Naive thymus-derived CD8-positive, alpha-beta T cell (primary cell): ENCODE measurements at regions not wholly inside any gene's neighbourhood (a gene's known extent, or its start where the extent isn't known, plus 50 kb on each side); places are given as distances from the start of the nearest gene placed in this dataset.

Source experiments
- ATAC-seq, 2 donors: fragments of 150-1000 bp; cut with Tn5 transposase in 1 of 2; sonication (Bioruptor Pico), chemical (Tn5 transposase) in 1 of 2; 1 replicate in 1 of 2; 2 replicates in 1 of 2; pipeline ENCODE4 v1.10.0; 2021; ENCODE audit warnings: mild to moderate bottlenecking in 2 of 2, moderate library complexity in 2 of 2
- POLR2A ChIA-PET: fragments of 350-600 bp; sonication (Branson Sonifier 250); formaldehyde crosslinking; loops from one replicate; lab custom pipeline; 2021; ENCODE audit warnings: antibody characterized with exemption; lab: Charles Lee
- DNase-seq, 10 donors: peaks; one replicate each; pipeline versions ENCODE4 v3.0.0 to v3.0.0-alpha.2; 2020 to 2022
- H3K27ac Mint-ChIP-seq, 10 donors: one replicate each; pipeline ENCODE4 v1.8.0; 2020 to 2022; ENCODE audit warnings: mild to moderate bottlenecking in 10 of 10, mixed read lengths in 10 of 10, moderate library complexity in 4 of 10, inconsistent platforms in 1 of 10
- H3K27me3 Mint-ChIP-seq, 5 donors: one replicate each; pipeline ENCODE4 v1.8.0; 2021 to 2022; ENCODE audit warnings: mixed read lengths in 5 of 5
- H3K36me3 Mint-ChIP-seq, 3 donors: one replicate each; pipeline ENCODE4 v1.8.0; 2020 to 2022; ENCODE audit warnings: mixed read lengths in 3 of 3, mild to moderate bottlenecking in 2 of 3, inconsistent platforms in 1 of 3
- H3K4me1 Mint-ChIP-seq, 4 donors: one replicate each; pipeline ENCODE4 v1.8.0; 2021 to 2022; ENCODE audit warnings: mixed read lengths in 4 of 4
- H3K4me3 Mint-ChIP-seq, 10 donors: one replicate each; pipeline ENCODE4 v1.8.0; 2020 to 2022; ENCODE audit warnings: mild to moderate bottlenecking in 10 of 10, mixed read lengths in 10 of 10, moderate library complexity in 6 of 10, inconsistent platforms in 1 of 10
- H3K9me3 Mint-ChIP-seq, 9 donors: one replicate each; pipeline ENCODE4 v1.8.0; 2020 to 2022; ENCODE audit warnings: mixed read lengths in 9 of 9, mild to moderate bottlenecking in 3 of 9, inconsistent platforms in 1 of 9, moderate library complexity in 1 of 9

DNA sequence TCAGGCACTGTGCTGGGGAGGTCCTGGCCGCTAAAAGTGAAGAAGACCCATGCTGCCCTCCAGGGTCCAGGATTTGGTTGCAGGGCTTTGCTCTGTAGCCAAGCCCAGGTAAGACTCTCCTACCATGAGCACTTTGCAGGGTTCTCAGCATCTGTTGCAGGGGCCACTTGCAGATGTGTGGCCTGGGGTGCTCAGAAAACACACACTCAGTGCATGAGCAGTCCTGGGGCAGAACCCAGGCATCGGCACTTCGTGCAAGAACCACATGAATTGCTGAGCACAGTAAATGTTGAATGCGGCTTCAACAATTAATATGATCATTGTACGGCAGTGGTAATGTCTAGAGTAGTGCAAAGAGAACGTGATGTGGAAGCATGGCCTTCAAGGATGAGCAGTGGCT lies 98.5 kb upstream of the SMIM21 start:
- Mint-ChIP-seq H3K36me3 (no peaks in the 10 kb centered on the region), H3K4me1 (no peaks in the 10 kb centered on the region), H3K27ac (no peak overlapping the region), H3K9me3 (no peaks in the 10 kb centered on the region), H3K4me3 (no peak overlapping the region), H3K27me3 (peaks cover 0 to 32% (median 10%) of the 10 kb centered on the region in 5 donors)
- POLR2A ChIA-PET = no interaction called here
- no peak for ATAC-seq
- DNase-seq = no peak

- DNase-seq = no peak
- ATAC-seq = no peak
- no peaks in the 10 kb centered on the region for H3K9me3 Mint-ChIP-seq
- H3K4me3 Mint-ChIP-seq = no peak overlapping the region
- no peak overlapping the region for H3K27ac Mint-ChIP-seq
- H3K36me3 Mint-ChIP-seq = no peaks in the 10 kb centered on the region
- H3K4me1 Mint-ChIP-seq = no peaks in the 10 kb centered on the region
- H3K27me3 Mint-ChIP-seq = peaks cover 0 to 32% (median 10%) of the 10 kb centered on the region in 5 donors
- POLR2A ChIA-PET = no interaction called here
These were observed 97.8 kb upstream of the SMIM21 start for GRCh38 chr18:75525331-75525730.

DNA sequence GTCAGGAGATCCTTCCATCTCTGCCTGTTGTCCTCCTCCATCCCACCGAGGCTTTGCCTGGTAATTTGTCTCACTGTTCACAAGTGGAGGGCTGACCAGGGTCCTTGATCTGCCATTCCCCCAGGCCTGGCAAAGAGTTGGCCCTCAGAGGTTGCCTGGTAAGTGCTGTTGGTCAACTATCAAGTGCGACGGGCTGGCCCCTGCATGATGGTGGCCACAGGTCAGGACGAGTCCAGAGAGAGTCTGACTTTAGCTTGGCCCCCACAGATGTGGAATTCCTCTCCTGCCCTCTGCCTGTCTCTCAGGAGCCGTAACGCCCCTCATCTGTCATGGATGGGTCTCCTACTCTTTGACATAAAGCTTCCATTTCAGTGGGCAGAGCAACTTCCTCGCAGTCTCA lies 97.3 kb upstream of the SMIM21 start:
- Mint-ChIP-seq H3K27me3 (peaks cover 0 to 32% (median 10%) of the 10 kb centered on the region in 5 donors), H3K36me3 (no peaks in the 10 kb centered on the region), H3K27ac (no peak overlapping the region), H3K4me1 (no peaks in the 10 kb centered on the region), H3K9me3 (no peaks in the 10 kb centered on the region), H3K4me3 (no peak overlapping the region)
- ATAC-seq (no peak), DNase-seq (no peak)
- POLR2A ChIA-PET = no interaction called here

DNA sequence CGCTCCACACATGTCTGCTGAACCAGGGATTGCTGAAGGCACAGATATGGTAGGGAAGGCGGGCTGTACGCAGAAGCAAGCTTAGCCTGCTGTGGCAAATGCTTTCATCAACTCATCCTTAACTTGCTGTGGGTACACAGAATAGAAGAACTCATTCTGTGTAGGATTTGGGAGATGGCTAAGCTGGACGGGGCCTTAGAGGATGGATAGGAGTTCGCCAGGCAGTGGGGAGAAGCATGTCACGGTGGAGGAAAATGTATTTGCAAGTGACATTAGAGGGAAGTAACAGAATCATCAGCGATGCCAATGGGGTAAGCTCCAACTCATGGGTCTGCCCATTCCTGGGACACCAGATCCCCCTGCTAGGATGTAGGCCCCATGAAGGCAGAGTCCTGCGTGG lies 96.7 kb upstream of the SMIM21 start:
- Mint-ChIP-seq H3K4me3 (no peak overlapping the region), H3K4me1 (no peaks in the 10 kb centered on the region), H3K9me3 (no peaks in the 10 kb centered on the region), H3K36me3 (no peaks in the 10 kb centered on the region), H3K27ac (no peak overlapping the region), H3K27me3 (peaks cover 0 to 32% (median 11%) of the 10 kb centered on the region in 5 donors)
- POLR2A ChIA-PET = no interaction called here
- DNase-seq (no peak), ATAC-seq (no peak)

- Mint-ChIP-seq H3K27ac (no peak overlapping the region), H3K4me1 (no peaks in the 10 kb centered on the region), H3K9me3 (no peaks in the 10 kb centered on the region), H3K27me3 (peaks cover 1 to 17% (median 4%) of the 10 kb centered on the region in 5 donors), H3K36me3 (no peaks in the 10 kb centered on the region), H3K4me3 (no peak overlapping the region)
- DNase-seq (no peak), ATAC-seq (no peak)
- POLR2A ChIA-PET = no interaction called here
These were observed 94.3 kb upstream of the SMIM21 start for GRCh38 chr18:75521816-75522215.

DNA sequence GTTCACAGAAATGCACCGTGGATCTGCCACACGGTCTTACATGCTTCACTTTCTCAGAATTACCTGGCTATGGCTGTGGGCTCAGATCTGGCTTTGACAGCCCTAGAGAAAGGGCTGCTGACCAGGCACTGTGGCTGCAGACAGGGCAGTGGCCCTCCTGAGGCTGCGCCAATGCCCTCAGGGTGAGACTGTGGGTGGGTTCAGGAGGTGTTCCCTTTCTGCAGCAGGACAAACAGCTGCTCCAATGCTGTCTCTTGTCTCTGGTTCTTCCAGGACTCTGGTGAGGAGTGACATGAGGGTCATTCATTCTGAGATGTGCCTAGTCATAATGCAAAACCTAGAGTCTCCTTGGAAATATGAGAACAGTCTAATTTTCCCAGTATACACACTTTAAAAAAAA lies 90.5 kb upstream of the SMIM21 start:
- DNase-seq = no peak
- no peaks in the 10 kb centered on the region for H3K36me3 Mint-ChIP-seq
- POLR2A ChIA-PET = no interaction called here
- H3K27ac Mint-ChIP-seq = no peak overlapping the region
- no peak for ATAC-seq
- peaks cover 2 to 20% (median 11%) of the 10 kb centered on the region in 5 donors for H3K27me3 Mint-ChIP-seq
- H3K4me1 Mint-ChIP-seq = no peaks in the 10 kb centered on the region
- no peak overlapping the region for H3K4me3 Mint-ChIP-seq
- peaks cover 0 to 5% (median under 1%) of the 10 kb centered on the region in 9 donors for H3K9me3 Mint-ChIP-seq

DNA sequence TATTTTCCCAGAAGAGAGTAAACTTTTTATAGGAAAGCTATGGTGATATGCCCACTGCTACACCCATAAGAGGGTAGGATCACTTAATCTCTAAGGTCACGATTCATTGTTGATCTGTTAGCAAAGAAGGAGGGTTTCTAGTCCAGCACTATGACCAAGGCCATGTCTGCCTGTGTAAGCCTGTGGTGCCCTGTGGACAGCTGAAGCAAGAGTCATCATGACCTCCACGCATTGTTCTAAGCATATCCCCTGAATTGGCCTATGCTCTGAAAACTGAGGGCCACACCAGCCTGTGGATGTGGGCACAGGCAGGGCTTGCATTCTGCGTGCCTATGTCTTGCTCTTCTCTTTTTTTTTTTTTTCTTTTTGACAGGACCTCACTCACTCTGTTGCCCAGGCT lies 89.8 kb upstream of the SMIM21 start:
- Mint-ChIP-seq H3K27ac (no peak overlapping the region), H3K36me3 (peaks cover 0 to 1% (median 0%) of the 10 kb centered on the region in 3 donors), H3K4me3 (no peak overlapping the region), H3K4me1 (no peaks in the 10 kb centered on the region), H3K9me3 (peaks cover 0 to 12% (median 5%) of the 10 kb centered on the region in 9 donors), H3K27me3 (peaks cover 2 to 20% (median 11%) of the 10 kb centered on the region in 5 donors)
- POLR2A ChIA-PET = no interaction called here
- DNase-seq (no peak), ATAC-seq (no peak)

DNA sequence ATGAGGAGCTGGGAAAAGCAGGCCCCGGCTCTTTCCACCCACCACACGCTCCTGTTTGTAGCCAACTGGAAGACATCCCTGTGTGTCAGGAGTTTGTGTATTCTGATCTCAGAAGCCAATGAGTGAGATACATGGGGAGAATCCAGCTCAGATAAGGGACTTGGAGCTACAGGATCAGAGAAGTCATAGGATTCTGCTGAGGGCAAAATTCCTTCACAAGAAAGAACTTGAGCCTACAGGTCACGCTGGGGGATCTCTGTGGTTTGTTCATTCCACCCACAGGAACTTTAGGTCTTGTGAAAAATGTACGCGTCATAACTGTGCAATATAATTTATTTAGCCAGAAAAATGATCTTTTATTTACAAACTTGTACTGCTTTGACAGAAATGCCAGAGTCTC lies 80.1 kb upstream of the SMIM21 start:
- peaks cover 0 to 14% (median 0%) of the 10 kb centered on the region in 3 donors for H3K36me3 Mint-ChIP-seq

GRCh38 chr18:75506913-75507312 lies 79.4 kb upstream of the SMIM21 start:
- ATAC-seq = no peak
- Mint-ChIP-seq H3K36me3 (peaks cover 0 to 9% (median 0%) of the 10 kb centered on the region in 3 donors), H3K27ac (no peak overlapping the region), H3K4me1 (no peaks in the 10 kb centered on the region), H3K27me3 (peaks cover 7 to 62% (median 18%) of the 10 kb centered on the region in 5 donors), H3K9me3 (peaks cover 0 to 13% (median 6%) of the 10 kb centered on the region in 9 donors), H3K4me3 (no peak overlapping the region)
- POLR2A ChIA-PET = no interaction called here
- no peak for DNase-seq

More for the DNA sequence above, 80.1 kb upstream of the SMIM21 start:
- no peaks in the 10 kb centered on the region for H3K4me1 Mint-ChIP-seq
- no peak overlapping the region for H3K4me3 Mint-ChIP-seq
- ATAC-seq (no peak), DNase-seq (no peak)
- H3K9me3 Mint-ChIP-seq = peaks cover 0 to 20% (median 12%) of the 10 kb centered on the region in 9 donors
- H3K27me3 Mint-ChIP-seq = peaks cover 7 to 55% (median 18%) of the 10 kb centered on the region in 5 donors
- POLR2A ChIA-PET = no interaction called here
- no peak overlapping the region for H3K27ac Mint-ChIP-seq

DNA sequence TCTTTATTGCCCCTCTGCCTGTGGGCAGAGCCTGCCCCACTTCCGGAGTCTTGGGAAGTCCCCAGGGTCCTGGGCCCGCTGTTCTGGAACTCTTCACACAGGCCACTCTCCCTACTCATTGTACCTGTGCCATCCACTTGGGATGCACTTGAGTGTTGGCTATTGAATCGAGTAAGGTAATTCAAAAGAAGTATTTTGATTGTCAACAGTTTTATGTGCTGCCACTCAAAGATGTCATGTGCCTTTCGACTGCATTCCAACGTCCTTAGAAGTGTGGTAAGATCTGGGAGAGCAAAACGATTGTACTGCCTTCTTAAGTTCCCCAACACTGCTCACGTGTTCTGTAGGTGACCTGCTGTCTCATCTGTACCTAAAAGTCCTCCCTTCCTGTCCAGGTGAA lies 77.0 kb upstream of the SMIM21 start:
- Mint-ChIP-seq H3K4me3 (no peak overlapping the region), H3K9me3 (peaks cover 0 to under 1% (median 0%) of the 10 kb centered on the region in 9 donors), H3K27ac (no peak overlapping the region), H3K4me1 (no peaks in the 10 kb centered on the region), H3K27me3 (peaks cover 7 to 74% (median 17%) of the 10 kb centered on the region in 5 donors), H3K36me3 (no peaks in the 10 kb centered on the region)
- ATAC-seq = no peak
- DNase-seq = no peak
- POLR2A ChIA-PET = no interaction called here

DNA sequence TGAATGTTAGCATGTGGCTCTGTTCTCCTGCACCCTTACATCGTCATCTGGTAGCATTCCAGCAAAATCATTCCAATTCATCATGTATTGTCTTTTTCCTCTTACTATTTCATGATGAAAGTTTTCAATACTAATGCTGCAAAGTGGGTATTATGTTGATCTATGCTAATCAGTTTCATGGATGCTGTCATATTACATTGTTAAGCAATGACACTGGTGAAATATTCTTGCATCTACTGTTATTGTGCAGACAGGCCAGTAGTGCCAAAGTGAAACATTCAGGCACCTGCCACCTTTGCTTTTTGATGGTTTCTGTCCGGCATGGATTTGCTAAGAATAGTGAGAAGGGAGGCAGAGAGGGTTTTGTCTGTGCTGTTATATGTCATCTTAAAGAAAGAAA lies 76.1 kb upstream of the SMIM21 start:
- Mint-ChIP-seq H3K27ac (no peak overlapping the region), H3K36me3 (no peaks in the 10 kb centered on the region), H3K27me3 (peaks cover 7 to 82% (median 20%) of the 10 kb centered on the region in 5 donors), H3K4me3 (no peak overlapping the region), H3K4me1 (no peaks in the 10 kb centered on the region), H3K9me3 (no peaks in the 10 kb centered on the region)
- POLR2A ChIA-PET = no interaction called here
- no peak for ATAC-seq
- DNase-seq = no peak

DNA sequence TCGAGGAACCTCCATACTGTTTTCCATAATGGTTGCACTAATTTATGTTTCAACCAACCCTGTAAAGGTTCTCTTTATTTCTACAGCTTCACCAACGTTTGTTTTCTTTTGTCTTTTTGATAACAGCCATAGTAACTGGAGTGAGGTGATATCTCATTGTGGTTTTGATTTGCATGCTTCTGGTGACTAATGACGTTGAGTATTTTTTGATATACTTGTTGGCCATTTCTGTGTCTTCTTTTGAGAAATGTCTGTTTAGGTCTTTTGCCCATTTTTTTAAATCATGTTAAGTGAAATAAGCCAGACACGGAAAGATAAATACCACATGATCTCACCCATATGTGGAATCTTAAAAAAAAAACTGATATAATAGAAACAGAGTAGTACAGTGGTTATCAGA lies 74.8 kb upstream of the SMIM21 start:
- H3K27ac Mint-ChIP-seq = no peak overlapping the region
- ATAC-seq (no peak), DNase-seq (no peak)
- H3K27me3 Mint-ChIP-seq = peaks cover 9 to 82% (median 25%) of the 10 kb centered on the region in 5 donors
- no peaks in the 10 kb centered on the region for H3K4me1 Mint-ChIP-seq
- POLR2A ChIA-PET = no interaction called here
- H3K36me3 Mint-ChIP-seq = no peaks in the 10 kb centered on the region
- no peak overlapping the region for H3K4me3 Mint-ChIP-seq
- H3K9me3 Mint-ChIP-seq = no peaks in the 10 kb centered on the region

DNA sequence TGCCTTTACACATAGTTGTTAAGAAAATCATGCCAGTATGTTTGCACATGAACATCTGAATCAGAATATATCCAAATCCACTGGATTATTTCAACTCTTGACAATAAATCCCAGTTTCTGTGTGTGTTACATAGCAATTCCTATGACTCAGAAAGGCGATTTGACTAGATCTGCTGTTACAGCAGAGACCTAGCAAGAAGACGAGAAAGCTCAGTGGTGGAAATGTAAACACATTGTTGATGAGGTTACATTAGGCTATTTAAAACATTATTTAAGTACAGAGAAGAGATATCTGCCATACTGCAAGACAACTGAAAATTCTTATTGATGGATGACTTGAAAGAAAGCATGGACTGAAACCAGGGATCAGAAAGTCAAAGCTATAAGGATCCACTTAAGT lies 73.0 kb upstream of the SMIM21 start:
- Mint-ChIP-seq H3K27me3 (peaks cover 6 to 83% (median 24%) of the 10 kb centered on the region in 5 donors), H3K4me3 (no peak overlapping the region), H3K4me1 (no peaks in the 10 kb centered on the region), H3K9me3 (no peaks in the 10 kb centered on the region), H3K36me3 (no peaks in the 10 kb centered on the region), H3K27ac (no peak overlapping the region)
- DNase-seq (no peak), ATAC-seq (no peak)
- POLR2A ChIA-PET = interaction anchor here (0.5 kb wide), 1 partner anchor 153 kb away, joined by 3 read pairs; no protein-coding TSS in a partner anchor

- no peaks in the 10 kb centered on the region for H3K9me3 Mint-ChIP-seq
- POLR2A ChIA-PET = no interaction called here
- peaks cover 7 to 61% (median 18%) of the 10 kb centered on the region in 5 donors for H3K27me3 Mint-ChIP-seq
- H3K36me3 Mint-ChIP-seq = no peaks in the 10 kb centered on the region
- no peak for ATAC-seq
- no peak overlapping the region for H3K4me3 Mint-ChIP-seq
- no peak for DNase-seq
- H3K27ac Mint-ChIP-seq = no peak overlapping the region
- no peaks in the 10 kb centered on the region for H3K4me1 Mint-ChIP-seq
These were observed 70.2 kb upstream of the SMIM21 start for GRCh38 chr18:75497576-75498235.
